ENCODE measurements at regions not wholly inside any gene's neighbourhood (a gene's known extent, or its start where the extent isn't known, plus 50 kb on each side); places are given as distances from the start of the nearest gene placed in this dataset.
"Not testable (repeated sequence)": the region's sequence is repeated elsewhere in the genome, so short reads cannot be mapped to it uniquely, and the experiment has no call there.

GRCh38 chr3:154885418-154885817 lies 194.7 kb upstream of the MME start:
- H3K36me3 ChIP-seq (ENCODE audit: control insufficient read depth in 2 of 2, insufficient read depth in 2 of 2, low read length in 2 of 2) = no peaks in the 10 kb centered on the region
- no peak overlapping the region for H3K9ac ChIP-seq (ENCODE audit: low read depth in 1 of 2, low read length in 2 of 2)
- H3K27me3 ChIP-seq (ENCODE audit: control insufficient read depth in 2 of 2, insufficient read depth in 2 of 2, low read length in 2 of 2) = no peaks in the 10 kb centered on the region
- no peak overlapping the region for H3K27ac ChIP-seq (ENCODE audit: low read depth in 2 of 2, low read length in 2 of 2)
- no peaks in the 10 kb centered on the region for H3K9me3 ChIP-seq (ENCODE audit: control insufficient read depth in 2 of 2, low read length in 2 of 2)
- no peaks in the 10 kb centered on the region for H3K4me1 ChIP-seq (ENCODE audit: control insufficient read depth in 2 of 2, insufficient read depth in 2 of 2, low read length in 2 of 2)
- H3K4me3 ChIP-seq (ENCODE audit: low read length in 2 of 2) = no peak overlapping the region

DNA sequence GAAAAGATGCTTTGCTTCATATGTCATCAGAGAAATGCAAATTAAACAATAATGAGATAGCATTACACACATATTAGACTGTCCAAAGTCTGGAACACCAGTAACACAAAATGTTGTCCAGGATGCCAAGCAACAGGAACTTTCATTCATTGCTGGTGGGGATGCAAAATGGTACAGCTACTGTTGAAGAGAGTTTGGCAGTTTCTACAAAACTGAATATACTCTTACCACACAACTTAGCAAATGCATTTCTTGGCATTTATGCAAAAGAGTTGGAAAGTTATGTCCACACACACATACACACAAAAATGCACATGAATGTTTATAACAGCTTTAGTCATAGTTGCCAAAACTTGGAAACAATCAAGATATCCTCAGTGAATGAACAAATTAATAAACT lies 195.2 kb upstream of the MME start:
- H3K9me3 ChIP-seq (ENCODE audit: control insufficient read depth in 2 of 2, low read length in 2 of 2) = no peaks in the 10 kb centered on the region
- H3K4me1 ChIP-seq (ENCODE audit: control insufficient read depth in 2 of 2, insufficient read depth in 2 of 2, low read length in 2 of 2) = no peaks in the 10 kb centered on the region
- H3K27me3 ChIP-seq (ENCODE audit: control insufficient read depth in 2 of 2, insufficient read depth in 2 of 2, low read length in 2 of 2) = no peaks in the 10 kb centered on the region
- no peak overlapping the region for H3K27ac ChIP-seq (ENCODE audit: low read depth in 2 of 2, low read length in 2 of 2)
- no peak overlapping the region for H3K4me3 ChIP-seq (ENCODE audit: low read length in 2 of 2)
- no peak overlapping the region for H3K9ac ChIP-seq (ENCODE audit: low read depth in 1 of 2, low read length in 2 of 2)
- H3K36me3 ChIP-seq (ENCODE audit: control insufficient read depth in 2 of 2, insufficient read depth in 2 of 2, low read length in 2 of 2) = no peaks in the 10 kb centered on the region

DNA sequence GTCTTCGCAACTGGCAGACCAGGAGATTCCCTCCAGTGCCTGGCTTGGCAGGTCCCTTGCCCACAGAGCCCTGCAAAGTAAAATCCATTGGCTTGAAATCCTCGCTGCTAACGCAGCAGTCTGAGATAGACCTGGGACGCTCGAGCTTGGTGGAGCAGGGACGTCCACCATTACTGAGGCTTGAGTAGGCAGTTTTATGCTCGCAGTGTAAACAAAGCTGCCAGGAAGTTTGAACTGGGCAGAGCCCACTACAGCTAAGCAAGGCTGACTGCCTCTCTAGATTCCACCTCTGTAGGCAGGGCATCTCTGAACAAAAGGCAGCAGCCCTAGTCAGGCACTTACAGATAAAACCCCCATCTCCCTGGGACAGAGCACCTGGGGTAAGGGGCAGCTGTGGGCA lies 205.0 kb upstream of the MME start:
- Histone ChIP-seq H3K27ac (ENCODE audit: low read depth in 2 of 2, low read length in 2 of 2) (no peak overlapping the region), H3K36me3 (ENCODE audit: control insufficient read depth in 2 of 2, insufficient read depth in 2 of 2, low read length in 2 of 2) (no peaks in the 10 kb centered on the region)

DNA sequence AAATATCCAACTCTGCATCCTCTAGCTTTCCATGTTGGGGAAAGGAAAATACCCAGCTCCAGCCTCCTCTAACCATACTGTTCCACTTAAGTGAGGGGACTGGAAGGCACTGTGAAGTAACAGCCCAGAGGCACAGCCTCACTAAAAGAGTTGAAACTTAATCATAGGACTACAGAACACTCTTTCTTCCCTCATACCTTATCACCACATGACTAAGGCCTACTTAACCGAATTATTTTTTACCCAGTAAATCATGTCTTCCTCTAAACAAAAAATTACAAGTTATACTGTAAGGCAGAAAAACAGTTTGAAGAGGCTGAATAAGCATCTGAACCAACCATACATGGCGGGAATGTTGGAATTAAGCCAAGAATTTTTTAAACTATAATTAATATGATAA lies 207.4 kb upstream of the MME start:
- H3K27me3 ChIP-seq (ENCODE audit: control insufficient read depth in 2 of 2, insufficient read depth in 2 of 2, low read length in 2 of 2) = no peaks in the 10 kb centered on the region
- H3K27ac ChIP-seq (ENCODE audit: low read depth in 2 of 2, low read length in 2 of 2) = no peak overlapping the region
- H3K4me3 ChIP-seq (ENCODE audit: low read length in 2 of 2) = no peak overlapping the region
- no peaks in the 10 kb centered on the region for H3K9me3 ChIP-seq (ENCODE audit: control insufficient read depth in 2 of 2, low read length in 2 of 2)
- no peaks in the 10 kb centered on the region for H3K36me3 ChIP-seq (ENCODE audit: control insufficient read depth in 2 of 2, insufficient read depth in 2 of 2, low read length in 2 of 2)
- no peak overlapping the region for H3K9ac ChIP-seq (ENCODE audit: low read depth in 1 of 2, low read length in 2 of 2)
- H3K4me1 ChIP-seq (ENCODE audit: control insufficient read depth in 2 of 2, insufficient read depth in 2 of 2, low read length in 2 of 2) = no peaks in the 10 kb centered on the region

More for the DNA sequence above, 205.0 kb upstream of the MME start:
- H3K4me1 ChIP-seq (ENCODE audit: control insufficient read depth in 2 of 2, insufficient read depth in 2 of 2, low read length in 2 of 2) = no peaks in the 10 kb centered on the region
- no peak overlapping the region for H3K9ac ChIP-seq (ENCODE audit: low read depth in 1 of 2, low read length in 2 of 2)
- no peaks in the 10 kb centered on the region for H3K27me3 ChIP-seq (ENCODE audit: control insufficient read depth in 2 of 2, insufficient read depth in 2 of 2, low read length in 2 of 2)
- no peak overlapping the region for H3K4me3 ChIP-seq (ENCODE audit: low read length in 2 of 2)
- H3K9me3 ChIP-seq (ENCODE audit: control insufficient read depth in 2 of 2, low read length in 2 of 2) = no peaks in the 10 kb centered on the region

GRCh38 chr3:154872074-154872473 lies 208.0 kb upstream of the MME start:
- Histone ChIP-seq H3K4me3 (ENCODE audit: low read length in 2 of 2) (no peak overlapping the region), H3K27me3 (ENCODE audit: control insufficient read depth in 2 of 2, insufficient read depth in 2 of 2, low read length in 2 of 2) (no peaks in the 10 kb centered on the region), H3K4me1 (ENCODE audit: control insufficient read depth in 2 of 2, insufficient read depth in 2 of 2, low read length in 2 of 2) (no peaks in the 10 kb centered on the region), H3K9me3 (ENCODE audit: control insufficient read depth in 2 of 2, low read length in 2 of 2) (no peaks in the 10 kb centered on the region), H3K36me3 (ENCODE audit: control insufficient read depth in 2 of 2, insufficient read depth in 2 of 2, low read length in 2 of 2) (no peaks in the 10 kb centered on the region), H3K27ac (ENCODE audit: low read depth in 2 of 2, low read length in 2 of 2) (no peak overlapping the region), H3K9ac (ENCODE audit: low read depth in 1 of 2, low read length in 2 of 2) (no peak overlapping the region)

GRCh38 chr3:154864947-154865346 lies 215.2 kb upstream of the MME start:
- H3K4me1 ChIP-seq (ENCODE audit: control insufficient read depth in 2 of 2, insufficient read depth in 2 of 2, low read length in 2 of 2) = no peaks in the 10 kb centered on the region
- H3K27ac ChIP-seq (ENCODE audit: low read depth in 2 of 2, low read length in 2 of 2) = no peak overlapping the region
- no peaks in the 10 kb centered on the region for H3K9me3 ChIP-seq (ENCODE audit: control insufficient read depth in 2 of 2, low read length in 2 of 2)
- H3K4me3 ChIP-seq (ENCODE audit: low read length in 2 of 2) = no peak overlapping the region
- no peaks in the 10 kb centered on the region for H3K27me3 ChIP-seq (ENCODE audit: control insufficient read depth in 2 of 2, insufficient read depth in 2 of 2, low read length in 2 of 2)
- H3K9ac ChIP-seq (ENCODE audit: low read depth in 1 of 2, low read length in 2 of 2) = no peak overlapping the region
- H3K36me3 ChIP-seq (ENCODE audit: control insufficient read depth in 2 of 2, insufficient read depth in 2 of 2, low read length in 2 of 2) = no peaks in the 10 kb centered on the region

DNA sequence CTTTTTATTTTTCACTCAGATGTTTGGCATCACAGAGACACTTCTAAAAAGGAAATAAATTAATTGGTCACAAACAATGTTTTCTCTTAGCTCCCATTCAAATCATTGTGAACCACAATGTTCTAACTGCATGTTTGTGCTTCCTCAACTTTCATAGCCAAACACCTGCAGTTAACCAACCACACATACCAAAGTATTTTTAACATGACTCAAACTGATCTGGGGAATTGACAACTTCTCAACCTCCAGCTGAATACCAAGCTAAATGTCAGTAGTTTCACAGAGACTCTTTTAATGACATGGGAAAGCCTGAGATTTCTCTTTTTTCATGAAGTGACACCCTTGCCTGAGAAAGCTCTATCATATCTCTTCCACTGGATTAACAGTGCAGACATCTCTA lies 217.9 kb upstream of the MME start:
- H3K9me3 ChIP-seq (ENCODE audit: control insufficient read depth in 2 of 2, low read length in 2 of 2) = no peaks in the 10 kb centered on the region
- no peaks in the 10 kb centered on the region for H3K36me3 ChIP-seq (ENCODE audit: control insufficient read depth in 2 of 2, insufficient read depth in 2 of 2, low read length in 2 of 2)
- H3K4me3 ChIP-seq (ENCODE audit: low read length in 2 of 2) = no peak overlapping the region
- no peak overlapping the region for H3K27ac ChIP-seq (ENCODE audit: low read depth in 2 of 2, low read length in 2 of 2)
- H3K27me3 ChIP-seq (ENCODE audit: control insufficient read depth in 2 of 2, insufficient read depth in 2 of 2, low read length in 2 of 2) = no peaks in the 10 kb centered on the region
- no peaks in the 10 kb centered on the region for H3K4me1 ChIP-seq (ENCODE audit: control insufficient read depth in 2 of 2, insufficient read depth in 2 of 2, low read length in 2 of 2)
- H3K9ac ChIP-seq (ENCODE audit: low read depth in 1 of 2, low read length in 2 of 2) = no peak overlapping the region

GRCh38 chr3:154852998-154853397 lies 227.1 kb upstream of the MME start:
- not testable (repeated sequence) for H3K4me3 ChIP-seq (ENCODE audit: low read length in 2 of 2); H3K27ac ChIP-seq (ENCODE audit: low read depth in 2 of 2, low read length in 2 of 2); H3K9ac ChIP-seq (ENCODE audit: low read depth in 1 of 2, low read length in 2 of 2); H3K4me1 ChIP-seq (ENCODE audit: control insufficient read depth in 2 of 2, insufficient read depth in 2 of 2, low read length in 2 of 2); H3K9me3 ChIP-seq (ENCODE audit: control insufficient read depth in 2 of 2, low read length in 2 of 2); H3K36me3 ChIP-seq (ENCODE audit: control insufficient read depth in 2 of 2, insufficient read depth in 2 of 2, low read length in 2 of 2); H3K27me3 ChIP-seq (ENCODE audit: control insufficient read depth in 2 of 2, insufficient read depth in 2 of 2, low read length in 2 of 2)

- Histone ChIP-seq H3K27ac (ENCODE audit: low read depth in 2 of 2, low read length in 2 of 2) (no peak overlapping the region), H3K4me3 (ENCODE audit: low read length in 2 of 2) (no peak overlapping the region), H3K36me3 (ENCODE audit: control insufficient read depth in 2 of 2, insufficient read depth in 2 of 2, low read length in 2 of 2) (no peaks in the 10 kb centered on the region), H3K9me3 (ENCODE audit: control insufficient read depth in 2 of 2, low read length in 2 of 2) (no peaks in the 10 kb centered on the region), H3K4me1 (ENCODE audit: control insufficient read depth in 2 of 2, insufficient read depth in 2 of 2, low read length in 2 of 2) (peaks cover 0 to 6% of the 10 kb centered on the region in 2 donors), H3K9ac (ENCODE audit: low read depth in 1 of 2, low read length in 2 of 2) (no peak overlapping the region), H3K27me3 (ENCODE audit: control insufficient read depth in 2 of 2, insufficient read depth in 2 of 2, low read length in 2 of 2) (no peaks in the 10 kb centered on the region)
Observed at GRCh38 chr3:154852515-154852914, 227.6 kb upstream of the MME start.

- Histone ChIP-seq H3K4me1 (ENCODE audit: control insufficient read depth in 2 of 2, insufficient read depth in 2 of 2, low read length in 2 of 2) (peaks cover 0 to 6% of the 10 kb centered on the region in 2 donors), H3K4me3 (ENCODE audit: low read length in 2 of 2) (no peak overlapping the region), H3K36me3 (ENCODE audit: control insufficient read depth in 2 of 2, insufficient read depth in 2 of 2, low read length in 2 of 2) (no peaks in the 10 kb centered on the region), H3K27ac (ENCODE audit: low read depth in 2 of 2, low read length in 2 of 2) (no peak overlapping the region), H3K9ac (ENCODE audit: low read depth in 1 of 2, low read length in 2 of 2) (no peak overlapping the region), H3K27me3 (ENCODE audit: control insufficient read depth in 2 of 2, insufficient read depth in 2 of 2, low read length in 2 of 2) (no peaks in the 10 kb centered on the region), H3K9me3 (ENCODE audit: control insufficient read depth in 2 of 2, low read length in 2 of 2) (no peaks in the 10 kb centered on the region)
Observed at GRCh38 chr3:154851644-154852043, 228.5 kb upstream of the MME start.

DNA sequence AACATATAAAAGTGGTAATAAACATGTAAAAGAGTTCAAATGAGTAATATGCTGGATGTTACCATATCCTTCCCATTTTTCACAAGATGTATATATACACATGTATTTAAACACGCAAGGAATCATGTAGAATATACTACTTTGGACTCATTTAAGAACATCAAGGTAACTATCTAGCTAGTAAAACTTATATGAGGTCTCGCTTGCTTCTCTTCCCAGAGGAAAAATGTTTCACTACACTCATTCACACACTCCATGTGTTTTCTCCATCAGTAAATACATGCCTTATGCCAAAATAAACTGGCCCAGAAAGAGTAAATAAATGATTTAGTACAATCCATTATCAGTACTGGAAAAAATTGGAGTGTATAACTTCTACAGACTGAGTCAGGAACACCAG lies 229.2 kb upstream of the MME start:
- no peak overlapping the region for H3K4me3 ChIP-seq (ENCODE audit: low read length in 2 of 2)
- H3K4me1 ChIP-seq (ENCODE audit: control insufficient read depth in 2 of 2, insufficient read depth in 2 of 2, low read length in 2 of 2) = peaks cover 0 to 6% of the 10 kb centered on the region in 2 donors
- H3K9ac ChIP-seq (ENCODE audit: low read depth in 1 of 2, low read length in 2 of 2) = no peak overlapping the region
- H3K27me3 ChIP-seq (ENCODE audit: control insufficient read depth in 2 of 2, insufficient read depth in 2 of 2, low read length in 2 of 2) = no peaks in the 10 kb centered on the region
- H3K9me3 ChIP-seq (ENCODE audit: control insufficient read depth in 2 of 2, low read length in 2 of 2) = no peaks in the 10 kb centered on the region
- H3K36me3 ChIP-seq (ENCODE audit: control insufficient read depth in 2 of 2, insufficient read depth in 2 of 2, low read length in 2 of 2) = no peaks in the 10 kb centered on the region
- no peak overlapping the region for H3K27ac ChIP-seq (ENCODE audit: low read depth in 2 of 2, low read length in 2 of 2)
